ENCODE measurements at regions not wholly inside any gene's neighbourhood (a gene's known extent, or its start where the extent isn't known, plus 50 kb on each side); places are given as distances from the start of the nearest gene placed in this dataset.

DNA sequence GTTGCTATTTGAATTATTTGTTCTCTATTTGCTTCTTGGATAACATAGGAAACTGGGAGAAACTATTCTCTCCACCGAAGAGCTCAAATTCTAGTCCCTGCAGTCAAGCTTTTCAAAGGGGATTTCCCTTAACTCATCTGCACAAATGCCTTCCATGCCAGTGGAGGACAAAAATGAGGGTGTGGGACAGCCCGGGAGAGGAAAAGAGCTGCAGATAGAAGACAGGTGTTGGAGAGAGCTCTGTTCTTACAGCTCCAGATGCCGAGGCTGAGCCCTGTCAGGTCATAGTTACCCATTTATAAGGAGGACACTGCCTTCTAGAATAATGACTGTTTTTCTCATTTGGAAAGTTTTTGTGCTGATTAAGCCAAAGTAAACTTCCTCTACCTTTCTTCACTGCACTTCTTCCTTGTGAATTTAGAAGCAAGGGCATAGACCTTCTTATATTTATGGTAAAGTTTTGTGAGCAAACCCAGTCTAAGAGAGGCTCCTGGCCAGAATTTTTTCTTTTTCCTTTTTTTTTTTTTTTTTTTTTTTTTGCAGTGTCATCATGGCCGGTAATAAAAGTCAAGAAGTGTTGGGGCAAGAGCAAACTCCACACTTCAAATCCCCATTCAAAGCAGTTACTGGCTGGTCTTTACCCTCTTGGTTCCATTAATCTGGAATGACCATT is 177.2 kb downstream of the ABCC12 start (continued):
- TF ChIP-seq, protein P1, sequence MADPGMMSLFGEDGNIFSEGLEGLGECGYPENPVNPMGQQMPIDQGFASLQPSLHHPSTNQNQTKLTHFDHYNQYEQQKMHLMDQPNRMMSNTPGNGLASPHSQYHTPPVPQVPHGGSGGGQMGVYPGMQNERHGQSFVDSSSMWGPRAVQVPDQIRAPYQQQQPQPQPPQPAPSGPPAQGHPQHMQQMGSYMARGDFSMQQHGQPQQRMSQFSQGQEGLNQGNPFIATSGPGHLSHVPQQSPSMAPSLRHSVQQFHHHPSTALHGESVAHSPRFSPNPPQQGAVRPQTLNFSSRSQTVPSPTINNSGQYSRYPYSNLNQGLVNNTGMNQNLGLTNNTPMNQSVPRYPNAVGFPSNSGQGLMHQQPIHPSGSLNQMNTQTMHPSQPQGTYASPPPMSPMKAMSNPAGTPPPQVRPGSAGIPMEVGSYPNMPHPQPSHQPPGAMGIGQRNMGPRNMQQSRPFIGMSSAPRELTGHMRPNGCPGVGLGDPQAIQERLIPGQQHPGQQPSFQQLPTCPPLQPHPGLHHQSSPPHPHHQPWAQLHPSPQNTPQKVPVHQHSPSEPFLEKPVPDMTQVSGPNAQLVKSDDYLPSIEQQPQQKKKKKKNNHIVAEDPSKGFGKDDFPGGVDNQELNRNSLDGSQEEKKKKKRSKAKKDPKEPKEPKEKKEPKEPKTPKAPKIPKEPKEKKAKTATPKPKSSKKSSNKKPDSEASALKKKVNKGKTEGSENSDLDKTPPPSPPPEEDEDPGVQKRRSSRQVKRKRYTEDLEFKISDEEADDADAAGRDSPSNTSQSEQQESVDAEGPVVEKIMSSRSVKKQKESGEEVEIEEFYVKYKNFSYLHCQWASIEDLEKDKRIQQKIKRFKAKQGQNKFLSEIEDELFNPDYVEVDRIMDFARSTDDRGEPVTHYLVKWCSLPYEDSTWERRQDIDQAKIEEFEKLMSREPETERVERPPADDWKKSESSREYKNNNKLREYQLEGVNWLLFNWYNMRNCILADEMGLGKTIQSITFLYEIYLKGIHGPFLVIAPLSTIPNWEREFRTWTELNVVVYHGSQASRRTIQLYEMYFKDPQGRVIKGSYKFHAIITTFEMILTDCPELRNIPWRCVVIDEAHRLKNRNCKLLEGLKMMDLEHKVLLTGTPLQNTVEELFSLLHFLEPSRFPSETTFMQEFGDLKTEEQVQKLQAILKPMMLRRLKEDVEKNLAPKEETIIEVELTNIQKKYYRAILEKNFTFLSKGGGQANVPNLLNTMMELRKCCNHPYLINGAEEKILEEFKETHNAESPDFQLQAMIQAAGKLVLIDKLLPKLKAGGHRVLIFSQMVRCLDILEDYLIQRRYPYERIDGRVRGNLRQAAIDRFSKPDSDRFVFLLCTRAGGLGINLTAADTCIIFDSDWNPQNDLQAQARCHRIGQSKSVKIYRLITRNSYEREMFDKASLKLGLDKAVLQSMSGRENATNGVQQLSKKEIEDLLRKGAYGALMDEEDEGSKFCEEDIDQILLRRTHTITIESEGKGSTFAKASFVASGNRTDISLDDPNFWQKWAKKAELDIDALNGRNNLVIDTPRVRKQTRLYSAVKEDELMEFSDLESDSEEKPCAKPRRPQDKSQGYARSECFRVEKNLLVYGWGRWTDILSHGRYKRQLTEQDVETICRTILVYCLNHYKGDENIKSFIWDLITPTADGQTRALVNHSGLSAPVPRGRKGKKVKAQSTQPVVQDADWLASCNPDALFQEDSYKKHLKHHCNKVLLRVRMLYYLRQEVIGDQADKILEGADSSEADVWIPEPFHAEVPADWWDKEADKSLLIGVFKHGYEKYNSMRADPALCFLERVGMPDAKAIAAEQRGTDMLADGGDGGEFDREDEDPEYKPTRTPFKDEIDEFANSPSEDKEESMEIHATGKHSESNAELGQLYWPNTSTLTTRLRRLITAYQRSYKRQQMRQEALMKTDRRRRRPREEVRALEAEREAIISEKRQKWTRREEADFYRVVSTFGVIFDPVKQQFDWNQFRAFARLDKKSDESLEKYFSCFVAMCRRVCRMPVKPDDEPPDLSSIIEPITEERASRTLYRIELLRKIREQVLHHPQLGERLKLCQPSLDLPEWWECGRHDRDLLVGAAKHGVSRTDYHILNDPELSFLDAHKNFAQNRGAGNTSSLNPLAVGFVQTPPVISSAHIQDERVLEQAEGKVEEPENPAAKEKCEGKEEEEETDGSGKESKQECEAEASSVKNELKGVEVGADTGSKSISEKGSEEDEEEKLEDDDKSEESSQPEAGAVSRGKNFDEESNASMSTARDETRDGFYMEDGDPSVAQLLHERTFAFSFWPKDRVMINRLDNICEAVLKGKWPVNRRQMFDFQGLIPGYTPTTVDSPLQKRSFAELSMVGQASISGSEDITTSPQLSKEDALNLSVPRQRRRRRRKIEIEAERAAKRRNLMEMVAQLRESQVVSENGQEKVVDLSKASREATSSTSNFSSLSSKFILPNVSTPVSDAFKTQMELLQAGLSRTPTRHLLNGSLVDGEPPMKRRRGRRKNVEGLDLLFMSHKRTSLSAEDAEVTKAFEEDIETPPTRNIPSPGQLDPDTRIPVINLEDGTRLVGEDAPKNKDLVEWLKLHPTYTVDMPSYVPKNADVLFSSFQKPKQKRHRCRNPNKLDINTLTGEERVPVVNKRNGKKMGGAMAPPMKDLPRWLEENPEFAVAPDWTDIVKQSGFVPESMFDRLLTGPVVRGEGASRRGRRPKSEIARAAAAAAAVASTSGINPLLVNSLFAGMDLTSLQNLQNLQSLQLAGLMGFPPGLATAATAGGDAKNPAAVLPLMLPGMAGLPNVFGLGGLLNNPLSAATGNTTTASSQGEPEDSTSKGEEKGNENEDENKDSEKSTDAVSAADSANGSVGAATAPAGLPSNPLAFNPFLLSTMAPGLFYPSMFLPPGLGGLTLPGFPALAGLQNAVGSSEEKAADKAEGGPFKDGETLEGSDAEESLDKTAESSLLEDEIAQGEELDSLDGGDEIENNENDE (IDR thresholded peaks at IDR 0.05; ENCODE audit: insufficient replicate concordance, low read length): no peak
- TF ChIP-seq NANOG (IDR thresholded peaks at IDR 0.05; ENCODE audit: insufficient read depth, low read depth, low read length, poor library complexity, severe bottlenecking) (no peak), NRF1 (IDR thresholded peaks at IDR 0.05; ENCODE audit: low read depth, low read length) (no peak)
